Parathyroid adenoma (tissue), 2 donors: ENCODE measurements at regions not wholly inside any gene's neighbourhood (a gene's known extent, or its start where the extent isn't known, plus 50 kb on each side); places are given as distances from the start of the nearest gene placed in this dataset.

Experiments
- H2AFZ ChIP-seq: fragments of 300-600 bp; sonication (generic); one replicate; pipeline ENCODE4 v1.7.0; 2017; ENCODE audit warnings: antibody characterized with exemption, mild to moderate bottlenecking
- H3K27ac ChIP-seq: fragments of 300-600 bp; sonication (generic); one replicate; pipeline ENCODE4 v1.7.0; 2017
- H3K27me3 ChIP-seq: fragments of 300-600 bp; sonication (generic); one replicate; pipeline ENCODE4 v1.7.0; 2017; ENCODE audit warnings: low read length; ENCODE audit not compliant: control insufficient read depth, insufficient read depth
- H3K36me3 ChIP-seq: fragments of 300-600 bp; sonication (generic); one replicate; pipeline ENCODE4 v1.7.0; 2017; ENCODE audit warnings: low read length; ENCODE audit not compliant: control insufficient read depth, insufficient read depth
- H3K4me1 ChIP-seq: fragments of 300-600 bp; sonication (generic); one replicate; pipeline ENCODE4 v1.7.0; 2017; ENCODE audit warnings: control low read depth
- H3K4me2 ChIP-seq: fragments of 300-600 bp; sonication (generic); one replicate; pipeline ENCODE4 v1.7.0; 2017; ENCODE audit warnings: low read length
- H3K4me3 ChIP-seq: fragments of 300-600 bp; sonication (generic); one replicate; pipeline ENCODE4 v1.7.0; 2017; ENCODE audit warnings: low read depth, low read length
- H3K79me2 ChIP-seq: fragments of 300-600 bp; sonication (generic); one replicate; pipeline ENCODE4 v1.7.0; 2017; ENCODE audit warnings: control low read depth
- H3K9ac ChIP-seq: fragments of 300-600 bp; sonication (generic); one replicate; pipeline ENCODE4 v1.7.0; 2017; ENCODE audit warnings: mild to moderate bottlenecking
- H3K9me3 ChIP-seq: fragments of 300-600 bp; sonication (generic); one replicate; pipeline ENCODE4 v1.7.0; 2017; ENCODE audit warnings: low read length; ENCODE audit not compliant: control insufficient read depth
- CTCF ChIP-seq: fragments of 300-600 bp; sonication (generic); IDR thresholded peaks from one replicate; pipeline ENCODE4 v1.7.0; 2017; ENCODE audit warnings: antibody characterized with exemption, mild to moderate bottlenecking
- donor health status: primary hyperparathyroidism.

DNA sequence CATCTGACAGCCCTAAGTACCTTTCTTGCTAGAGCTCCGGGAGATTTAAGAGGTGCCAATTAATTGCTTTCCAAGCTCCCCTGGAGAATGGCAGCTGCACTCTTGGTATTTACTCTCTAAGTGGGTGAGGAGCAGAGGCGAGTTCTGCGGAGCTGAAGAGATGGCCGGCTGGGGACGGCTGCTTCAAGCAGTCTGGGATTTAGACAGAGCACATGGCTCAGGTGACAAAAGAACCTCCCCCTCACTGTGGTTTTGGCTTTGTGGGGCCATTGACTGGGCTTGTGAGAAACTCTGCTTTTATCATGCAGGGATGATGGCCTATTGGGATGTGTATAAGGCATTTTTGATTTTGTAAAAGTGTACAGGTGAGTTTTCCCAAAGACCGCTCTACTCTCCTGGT lies 239.3 kb upstream of the EEF2KMT start:
- H3K79me2 ChIP-seq = no peaks in the 10 kb centered on the region
- H3K27me3 ChIP-seq = no peaks in the 10 kb centered on the region
- no peaks in the 10 kb centered on the region for H3K9me3 ChIP-seq
- H3K27ac ChIP-seq = no peak overlapping the region
- no peak overlapping the region for H3K9ac ChIP-seq
- TF ChIP-seq CTCF = no peak
- no peak overlapping the region for H2AFZ ChIP-seq
- H3K4me2 ChIP-seq = no peak overlapping the region
- no peaks in the 10 kb centered on the region for H3K36me3 ChIP-seq
- H3K4me1 ChIP-seq = no peaks in the 10 kb centered on the region
- no peak overlapping the region for H3K4me3 ChIP-seq

- Histone ChIP-seq H3K36me3 (no peaks in the 10 kb centered on the region), H3K9ac (no peak overlapping the region), H3K9me3 (no peaks in the 10 kb centered on the region), H3K4me3 (no peak overlapping the region), H2AFZ (no peak overlapping the region), H3K4me2 (no peak overlapping the region), H3K27ac (no peak overlapping the region), H3K27me3 (no peaks in the 10 kb centered on the region), H3K4me1 (no peaks in the 10 kb centered on the region), H3K79me2 (no peaks in the 10 kb centered on the region)
- TF ChIP-seq CTCF = no peak
Observed at GRCh38 chr16:5333991-5334390, 236.4 kb upstream of the EEF2KMT start.

DNA sequence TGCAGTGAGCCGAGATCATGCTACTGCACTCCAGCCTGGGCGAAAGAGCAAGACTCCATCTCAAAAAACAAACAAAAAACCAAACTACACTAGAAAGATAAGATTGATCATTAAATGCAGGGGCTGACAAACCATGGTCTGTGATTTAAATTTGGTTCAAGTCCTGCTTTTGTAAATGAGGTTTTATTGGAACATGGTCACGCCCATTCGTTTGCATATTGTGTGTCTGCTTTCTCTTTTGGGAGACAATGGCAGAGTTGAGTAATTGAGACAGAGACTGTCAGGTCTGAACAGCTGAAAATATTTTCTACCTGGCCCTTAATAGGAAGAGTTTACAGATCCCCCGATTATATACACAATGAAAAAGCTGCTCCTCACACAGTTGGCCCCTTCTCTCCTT lies 235.5 kb upstream of the EEF2KMT start:
- H3K4me2 ChIP-seq = no peak overlapping the region
- H3K79me2 ChIP-seq = no peaks in the 10 kb centered on the region
- H3K27ac ChIP-seq = no peak overlapping the region
- H3K4me1 ChIP-seq = no peaks in the 10 kb centered on the region
- no peaks in the 10 kb centered on the region for H3K36me3 ChIP-seq
- H3K27me3 ChIP-seq = no peaks in the 10 kb centered on the region
- no peak for TF ChIP-seq CTCF
- H3K9ac ChIP-seq = no peak overlapping the region
- H3K4me3 ChIP-seq = no peak overlapping the region
- H3K9me3 ChIP-seq = no peaks in the 10 kb centered on the region
- no peak overlapping the region for H2AFZ ChIP-seq

GRCh38 chr16:5330058-5330457 lies 232.5 kb upstream of the EEF2KMT start:
- no peak overlapping the region for H3K4me2 ChIP-seq

More at GRCh38 chr16:5330058-5330457, 232.5 kb upstream of the EEF2KMT start:
- H3K4me3 ChIP-seq = no peak overlapping the region
- H3K27me3 ChIP-seq = no peaks in the 10 kb centered on the region
- TF ChIP-seq CTCF = no peak
- H3K4me1 ChIP-seq = no peaks in the 10 kb centered on the region
- H3K27ac ChIP-seq = no peak overlapping the region
- H3K9me3 ChIP-seq = no peaks in the 10 kb centered on the region
- no peak overlapping the region for H3K9ac ChIP-seq
- no peak overlapping the region for H2AFZ ChIP-seq
- no peaks in the 10 kb centered on the region for H3K36me3 ChIP-seq
- H3K79me2 ChIP-seq = no peaks in the 10 kb centered on the region
